HG03378 (cell line): ENCODE measurements at regions not wholly inside any gene's neighbourhood (a gene's known extent, or its start where the extent isn't known, plus 50 kb on each side); places are given as distances from the start of the nearest gene placed in this dataset.

Source experiments
- ATAC-seq: cut with Tn5 transposase; IDR thresholded peaks from one replicate; pipeline ENCODE4 v1.9.1; 2021; ENCODE audit warnings: mild to moderate bottlenecking, moderate library complexity; ENCODE audit not compliant: unreplicated experiment

DNA sequence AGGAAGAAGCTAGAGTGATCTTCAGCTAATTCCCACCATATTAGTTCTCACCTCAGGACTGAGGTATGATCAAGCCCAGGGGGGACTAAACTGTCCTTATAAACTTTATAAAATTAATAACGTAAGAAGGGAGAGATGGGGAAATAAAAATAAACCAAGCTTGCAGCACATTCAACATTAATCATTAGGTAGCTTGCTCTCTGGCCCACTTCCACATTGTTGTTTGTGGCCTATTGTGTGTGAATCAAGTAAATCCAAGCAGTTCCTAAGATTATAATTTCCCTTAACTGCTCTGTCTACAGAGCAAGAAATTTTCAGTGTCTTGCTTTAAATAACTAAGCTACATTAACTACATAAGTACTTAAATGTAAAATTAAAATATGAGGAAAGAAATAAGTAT lies 131.3 kb upstream of the ABCA1 start:
- no peak for ATAC-seq

DNA sequence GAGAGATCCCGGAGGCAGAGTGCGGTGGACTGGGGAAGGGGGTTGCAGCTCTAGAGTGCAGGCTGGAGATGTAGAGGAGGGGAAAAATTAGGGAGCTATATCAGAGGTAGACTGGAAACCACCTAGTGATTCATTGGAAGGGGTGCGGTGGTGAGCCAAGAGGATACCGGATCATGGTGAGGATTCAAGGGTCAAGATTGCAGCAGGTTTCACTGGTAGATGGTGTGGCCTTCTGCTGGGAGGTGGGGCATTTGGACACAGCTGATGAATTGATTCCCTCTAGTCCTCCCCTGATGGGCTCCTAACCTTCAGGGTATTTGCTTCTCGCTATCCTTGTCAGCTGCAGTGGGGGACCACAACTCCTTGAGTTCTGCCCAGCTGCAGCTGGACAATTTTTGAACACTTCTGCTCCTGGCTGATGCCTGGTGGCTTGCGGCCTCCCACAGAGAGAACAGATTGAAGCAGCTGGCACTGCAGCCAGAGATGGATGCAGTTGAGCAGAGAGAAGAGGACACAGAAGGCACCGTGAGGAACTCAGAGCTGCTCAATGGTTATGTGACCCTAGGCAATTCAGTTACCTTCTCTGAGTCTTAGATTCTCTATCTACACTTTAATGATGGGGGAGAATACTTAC lies 134.4 kb upstream of the ABCA1 start:
- ATAC-seq: no peak

DNA sequence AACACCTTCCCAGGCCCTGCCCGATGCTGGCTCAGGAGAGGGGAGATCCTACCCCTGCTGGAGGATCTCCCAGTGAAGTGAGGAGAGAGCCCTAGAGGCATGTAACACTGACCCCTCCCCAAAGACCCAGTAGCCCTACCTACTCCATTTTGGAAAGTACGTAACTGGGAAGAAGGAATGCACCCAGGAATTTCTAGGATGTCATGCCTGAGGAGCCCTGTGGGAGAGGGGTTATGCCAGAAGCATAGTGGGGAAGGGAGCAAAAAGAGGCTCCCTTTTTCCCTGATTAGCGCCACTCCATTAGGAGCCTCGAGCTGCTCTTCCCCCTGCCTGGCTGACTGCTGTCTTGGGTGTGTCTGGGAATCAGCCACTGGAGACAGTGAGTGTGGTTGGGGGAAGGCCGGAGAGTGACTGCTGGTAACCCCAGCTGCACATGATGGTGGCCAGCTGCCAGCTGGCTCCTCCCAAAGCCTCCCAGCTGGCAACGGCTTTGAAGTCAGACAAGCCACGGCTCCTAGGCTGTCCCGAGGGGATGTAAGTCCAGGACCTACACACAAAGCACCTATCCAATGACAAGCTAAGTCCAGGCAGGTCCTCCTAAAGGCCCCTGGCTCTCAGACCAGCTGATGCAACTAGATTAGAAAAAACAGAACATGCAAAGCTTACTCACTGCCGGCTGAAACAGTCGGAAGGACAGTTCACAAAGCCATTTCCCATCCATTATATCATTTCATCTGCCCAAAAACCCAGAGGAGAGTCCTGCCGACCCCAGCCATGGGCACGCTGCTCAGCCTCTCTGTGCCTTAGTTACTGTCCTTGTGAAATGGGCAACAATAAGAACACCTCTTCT lies 136.5 kb upstream of the ABCA1 start:
- ATAC-seq: no peak

DNA sequence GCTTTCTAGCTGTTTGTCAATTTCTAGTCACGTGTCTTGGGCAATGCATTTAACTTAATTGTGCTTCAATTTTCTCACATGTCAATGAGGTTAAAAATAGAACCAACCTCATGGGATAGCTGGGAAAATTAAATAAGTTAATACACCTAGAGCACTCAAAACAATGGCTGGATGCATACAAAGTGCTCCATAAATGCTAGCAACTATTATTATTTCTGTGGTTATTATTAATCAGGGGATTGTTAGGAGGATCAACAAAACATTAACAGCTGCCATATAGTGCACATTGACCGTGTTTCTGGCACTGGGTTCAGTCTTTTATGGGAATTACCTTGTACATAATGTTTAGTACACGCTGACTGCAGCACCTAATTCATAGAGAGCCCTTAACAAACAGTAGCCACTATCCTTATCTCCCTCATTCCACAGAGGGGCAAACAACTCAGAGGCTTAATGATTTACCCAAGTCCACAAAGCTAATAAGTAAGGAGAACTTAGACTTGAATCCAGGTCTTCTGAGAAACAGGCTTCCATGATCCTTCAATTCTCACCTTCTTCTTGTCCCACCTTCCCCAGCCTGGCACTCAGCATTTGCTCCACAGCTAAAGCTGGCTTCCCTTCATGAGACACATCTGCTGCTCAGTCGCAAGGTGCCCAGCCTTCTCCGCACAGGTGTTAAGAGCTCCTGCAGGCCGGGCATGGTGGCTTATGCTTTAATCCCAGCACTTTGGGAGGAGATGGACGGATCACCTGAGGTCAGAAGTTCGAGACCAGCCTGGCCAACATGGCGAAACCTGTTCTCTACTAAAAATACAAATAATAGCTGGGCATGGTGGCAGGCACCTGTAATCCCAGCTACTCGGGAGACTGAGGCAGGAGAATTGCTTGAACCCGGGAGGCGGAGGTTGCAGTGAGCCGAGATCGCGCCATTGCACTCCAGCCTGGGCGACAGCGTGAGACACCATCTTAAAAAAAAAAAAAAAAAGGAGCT lies 137.4 kb upstream of the ABCA1 start:
- no peak for ATAC-seq

DNA sequence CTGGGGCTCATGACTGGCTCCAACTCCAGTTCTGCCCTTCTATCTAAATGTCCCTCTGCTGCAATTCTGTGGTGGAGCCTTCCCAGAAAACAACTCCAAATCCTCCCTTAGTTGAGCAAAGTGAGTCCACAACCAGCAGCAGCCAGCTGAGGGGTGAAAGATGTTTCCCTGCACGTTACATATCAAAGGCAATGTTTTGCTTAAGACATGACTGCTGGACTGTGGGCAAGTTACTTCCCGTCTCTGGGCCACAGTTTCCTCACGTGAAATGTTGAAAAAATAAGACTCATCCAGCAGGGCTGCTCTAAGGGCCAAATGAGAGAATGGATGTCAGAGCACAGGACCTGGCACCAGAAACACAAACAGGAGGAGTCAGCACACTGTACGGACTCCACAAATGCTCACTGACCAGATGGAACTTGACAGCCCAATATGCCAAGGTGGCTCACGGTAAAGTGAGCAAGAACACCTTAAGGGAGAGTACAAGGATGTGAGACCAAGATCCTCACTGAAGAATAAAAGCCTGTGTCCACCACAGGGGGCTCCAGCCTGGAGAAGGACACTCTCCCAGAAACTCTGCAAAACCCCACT lies 138.4 kb upstream of the ABCA1 start:
- ATAC-seq: no peak

DNA sequence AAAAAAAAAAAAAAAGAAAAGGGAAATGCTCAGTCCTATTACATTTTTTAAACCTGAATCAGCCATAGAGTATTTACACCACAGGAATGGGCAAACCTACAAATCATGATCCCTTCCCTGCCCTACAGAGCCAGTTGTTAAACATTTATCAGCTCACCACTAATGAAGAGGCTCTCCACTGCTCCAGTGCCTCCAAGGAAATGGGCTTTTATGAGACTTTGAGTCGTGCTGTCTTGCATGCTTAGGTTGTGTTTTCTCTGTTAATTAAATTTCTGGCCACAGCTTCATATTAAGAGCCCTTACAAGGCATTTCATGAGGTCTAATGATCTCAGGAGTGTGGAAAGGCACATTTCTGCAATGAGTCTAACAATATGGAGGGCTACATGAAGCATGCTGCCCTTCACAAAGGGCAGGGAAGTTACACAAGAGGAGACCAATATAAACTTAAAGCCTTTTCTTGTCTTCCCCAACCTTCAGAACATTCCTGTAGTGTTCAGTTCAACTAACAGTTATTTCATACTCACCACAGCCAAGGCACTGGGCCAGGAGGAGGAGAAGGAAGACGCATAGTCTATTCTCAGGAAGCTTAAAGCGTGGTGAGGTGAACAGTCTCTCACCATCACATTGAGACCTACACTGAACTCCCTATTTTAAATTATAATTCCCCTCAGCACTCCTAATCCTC lies 140.1 kb upstream of the ABCA1 start:
- ATAC-seq: no peak

DNA sequence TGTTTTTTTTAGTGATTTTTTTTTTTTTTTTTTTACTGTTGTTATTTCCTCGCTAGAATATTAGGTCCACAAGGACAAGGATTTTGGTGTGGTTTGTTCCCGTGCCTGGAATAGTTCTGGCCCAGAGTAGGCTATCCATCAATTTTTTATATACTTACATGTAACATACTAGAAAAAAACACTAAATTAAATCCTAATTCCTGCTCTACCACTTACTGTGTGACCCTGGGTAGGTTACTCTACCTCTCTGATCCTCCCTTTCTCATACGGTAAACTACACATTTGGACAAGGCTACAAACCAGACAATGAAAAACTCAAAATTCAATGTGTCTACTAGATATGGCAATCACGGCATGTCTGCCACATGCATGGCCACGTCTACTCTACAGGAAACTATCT lies 141.3 kb upstream of the ABCA1 start:
- ATAC-seq: no peak

DNA sequence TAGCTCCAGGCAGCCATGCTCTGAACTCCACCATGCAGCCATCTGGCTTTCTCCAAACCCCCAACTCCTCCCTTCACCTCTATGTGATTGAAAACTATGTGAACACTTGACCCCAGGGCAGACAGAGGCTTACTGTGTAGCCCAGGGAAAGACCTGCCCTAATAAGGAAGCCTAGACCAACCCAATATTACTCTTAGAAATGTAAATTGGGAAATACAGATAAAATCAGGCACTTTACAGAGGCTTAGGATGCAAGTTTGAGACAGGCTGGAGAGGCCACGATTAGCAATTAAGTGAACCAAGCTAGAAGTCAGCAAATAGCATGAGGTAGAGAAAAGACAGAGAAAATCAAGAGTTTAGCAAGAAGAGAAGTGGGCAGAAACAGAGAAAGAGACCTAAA lies 141.7 kb upstream of the ABCA1 start:
- no peak for ATAC-seq

DNA sequence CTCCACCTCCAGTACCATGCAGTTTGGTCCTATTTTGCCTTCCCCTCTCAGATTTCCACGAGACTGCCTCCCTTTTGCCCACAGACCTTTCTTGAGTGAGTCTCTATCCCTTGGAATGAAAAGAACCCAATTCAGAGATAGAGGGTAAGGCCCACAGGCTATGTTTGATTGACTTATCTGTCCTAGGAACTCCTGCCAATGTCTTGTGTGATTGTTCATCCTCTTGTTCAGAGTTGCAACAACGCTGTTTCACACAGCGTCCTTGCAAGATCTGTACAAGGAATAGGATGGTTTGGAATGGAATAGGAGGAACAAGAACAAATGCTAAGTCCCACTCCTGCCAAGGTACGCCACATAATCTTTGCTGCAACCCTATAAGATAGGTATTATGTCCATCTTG lies 142.2 kb upstream of the ABCA1 start:
- no peak for ATAC-seq

DNA sequence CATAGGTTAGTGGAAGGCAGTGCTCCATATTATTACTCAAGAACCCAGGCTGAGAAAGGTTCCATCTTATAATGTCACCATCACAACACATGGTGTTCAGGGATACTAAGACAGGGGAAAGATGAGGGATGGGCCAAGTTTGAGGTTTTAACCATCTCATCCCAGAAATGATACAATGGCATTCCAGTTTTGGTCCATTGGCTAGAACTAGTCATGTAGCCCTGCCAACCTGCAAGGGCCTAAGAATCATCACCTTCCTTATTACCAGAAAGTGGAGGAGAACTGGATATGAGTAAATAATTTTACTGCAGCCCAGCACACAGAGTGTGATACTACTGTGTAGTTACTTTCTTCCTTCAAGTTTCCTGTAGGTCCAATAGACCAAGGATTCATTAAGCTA lies 144.5 kb upstream of the ABCA1 start:
- no peak for ATAC-seq

DNA sequence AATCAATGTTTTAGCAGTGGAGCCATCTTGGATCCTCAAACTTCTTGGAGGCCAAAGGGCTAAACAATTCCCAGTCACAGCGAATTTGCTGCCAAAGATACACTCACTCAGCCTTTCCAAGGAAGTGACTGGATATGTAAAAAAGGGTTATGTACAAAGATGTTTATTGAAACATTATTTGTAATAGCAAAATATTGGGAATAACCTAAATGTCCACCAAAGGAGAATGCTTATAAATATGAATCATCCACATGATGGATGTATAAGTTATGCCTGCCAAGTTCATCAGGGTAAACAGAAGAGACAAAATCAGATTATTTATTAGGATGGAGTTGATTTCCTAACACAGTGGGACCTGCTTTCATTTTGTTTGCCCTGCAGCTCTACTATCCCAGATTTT lies 145.2 kb upstream of the ABCA1 start:
- no peak for ATAC-seq

DNA sequence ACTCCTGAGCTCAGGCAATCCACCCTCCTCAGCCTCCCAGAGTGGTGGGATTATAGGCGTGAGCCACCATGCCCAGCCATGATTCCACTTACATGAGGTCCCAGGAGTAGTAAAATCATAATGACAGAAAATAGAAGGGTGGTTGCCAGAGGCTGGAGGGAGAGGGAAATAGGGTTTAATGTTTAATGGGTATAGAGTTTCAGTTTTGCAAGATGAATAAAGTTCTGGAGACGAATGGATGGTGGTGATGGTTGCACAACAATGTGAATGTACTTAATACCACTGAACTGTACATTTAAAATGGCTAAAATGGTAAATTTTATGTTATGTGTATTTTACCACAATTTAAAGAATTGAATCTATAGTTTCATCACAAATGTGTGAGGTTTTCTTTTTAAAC lies 146.5 kb upstream of the ABCA1 start:
- no peak for ATAC-seq

DNA sequence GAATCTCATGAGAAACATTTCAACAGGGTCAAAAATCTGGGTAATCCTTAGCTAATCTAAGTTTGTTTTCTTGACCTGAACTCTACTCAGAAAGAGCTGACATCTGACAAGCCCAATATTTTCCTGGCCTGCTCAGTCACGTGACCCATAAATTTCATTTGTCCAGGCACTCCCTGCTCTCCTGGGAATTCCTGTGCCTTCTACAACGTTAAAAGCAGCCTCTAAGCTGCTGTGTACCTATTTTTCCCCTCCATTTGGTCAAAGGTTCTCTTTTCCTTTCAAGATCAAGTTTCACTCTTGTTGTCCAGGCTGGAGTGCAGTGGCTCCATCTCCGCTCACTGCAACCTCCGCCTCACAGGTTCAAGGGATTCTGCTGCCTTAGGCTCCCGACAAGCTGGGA lies 148.8 kb upstream of the ABCA1 start:
- ATAC-seq: no peak

DNA sequence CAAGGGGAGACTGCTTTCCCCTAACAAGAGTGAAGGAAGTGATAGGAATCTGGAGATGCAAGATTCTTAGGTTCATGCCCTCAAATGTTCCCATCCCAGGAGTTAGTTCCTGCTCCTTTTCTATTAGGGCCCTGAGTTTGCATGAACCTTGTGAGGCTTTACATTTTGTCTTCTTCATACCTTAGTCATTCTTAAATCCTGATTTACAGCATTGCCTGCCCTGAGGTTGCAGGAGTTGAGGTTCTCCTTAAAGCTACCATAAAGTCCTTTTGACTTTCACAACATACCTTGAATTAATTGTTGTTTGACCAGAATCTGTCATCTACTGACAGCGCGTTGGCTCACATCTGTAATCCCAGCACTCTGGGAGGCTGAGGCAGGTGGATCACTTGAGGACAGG lies 151.5 kb upstream of the ABCA1 start:
- ATAC-seq: no peak

DNA sequence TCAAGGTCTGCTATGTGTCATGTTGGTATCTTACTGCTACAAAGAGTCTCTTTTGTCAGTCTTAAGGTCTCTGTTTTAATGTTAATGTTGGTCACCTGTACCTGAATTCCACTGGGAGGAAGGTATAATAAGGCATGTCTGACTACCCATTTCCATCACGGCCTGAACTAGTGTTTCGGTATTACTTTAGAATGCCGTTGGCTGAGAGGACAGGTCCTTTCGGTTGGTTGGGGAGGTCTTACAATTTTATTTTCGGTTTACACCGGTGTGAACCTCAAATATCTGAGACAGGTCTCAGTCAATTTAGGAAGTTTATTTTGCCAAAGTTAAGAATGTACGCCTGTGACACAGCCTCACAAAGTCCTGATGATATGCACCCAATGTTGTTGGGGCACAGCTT lies 154.9 kb upstream of the ABCA1 start:
- no peak for ATAC-seq

DNA sequence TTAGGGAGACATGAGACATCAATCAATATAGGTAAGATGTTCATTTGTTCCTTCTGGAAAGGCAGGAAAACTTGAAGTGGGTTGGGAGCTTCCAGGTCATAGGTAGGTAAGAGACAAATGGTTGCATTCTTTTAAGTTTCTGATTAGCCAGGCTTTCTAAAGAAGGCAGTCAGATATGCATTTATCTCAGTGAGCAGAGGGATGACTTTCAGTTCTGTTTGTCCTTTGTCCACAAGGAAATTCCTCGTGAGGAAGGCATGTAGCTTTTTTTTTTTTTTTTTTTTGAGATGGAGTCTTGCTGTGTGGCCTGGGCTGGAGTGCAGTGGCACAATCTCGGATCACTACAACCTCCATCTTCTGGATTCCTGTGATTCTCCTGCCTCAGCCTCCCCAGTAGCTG lies 155.3 kb upstream of the ABCA1 start:
- ATAC-seq: no peak

DNA sequence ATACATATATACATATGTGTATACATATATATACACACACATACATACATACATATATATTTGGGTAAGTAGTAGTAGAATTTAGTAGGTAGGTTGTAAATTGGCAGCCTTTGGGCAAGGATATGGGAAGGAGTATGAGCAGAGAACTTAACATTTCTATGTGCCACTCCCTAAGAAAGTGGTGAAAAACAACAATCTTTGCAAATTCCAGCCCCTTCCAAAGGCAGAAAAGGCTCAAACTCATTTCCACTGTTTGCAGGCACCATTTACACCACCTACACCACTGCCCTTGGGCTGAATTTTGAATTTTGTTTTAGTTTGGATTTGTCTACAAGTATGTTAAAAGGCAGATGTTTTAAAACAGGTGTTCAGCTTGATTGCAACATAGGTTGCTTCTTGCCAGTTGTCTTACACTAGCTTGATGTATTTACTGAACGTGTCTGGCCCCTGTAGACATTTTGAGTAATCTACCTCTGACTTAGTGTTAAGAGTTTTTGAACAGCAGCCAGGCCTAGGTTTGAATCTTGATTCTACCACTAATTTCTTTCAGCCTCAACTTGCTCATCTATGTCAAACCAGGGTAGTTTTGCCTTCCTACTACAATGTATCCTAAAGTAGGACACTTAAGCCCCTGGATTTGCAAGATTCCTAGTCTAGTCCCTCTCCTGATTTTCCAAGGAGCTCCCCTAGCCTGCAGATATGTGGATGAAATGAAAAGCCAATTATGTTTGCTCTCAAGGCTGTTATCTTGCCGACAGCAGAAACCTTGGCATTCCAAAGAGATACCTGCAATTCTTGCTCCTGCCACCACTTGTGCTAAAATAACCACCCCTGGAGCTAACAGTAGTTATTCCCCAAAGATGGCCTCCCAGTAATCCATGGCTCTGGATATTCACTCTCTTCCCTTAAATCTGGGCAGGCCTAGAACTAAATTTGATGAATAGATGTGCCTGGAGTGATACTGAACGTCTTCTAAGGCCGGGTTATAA lies 156.2 kb upstream of the SLC44A1 start:
- ATAC-seq: no peak

DNA sequence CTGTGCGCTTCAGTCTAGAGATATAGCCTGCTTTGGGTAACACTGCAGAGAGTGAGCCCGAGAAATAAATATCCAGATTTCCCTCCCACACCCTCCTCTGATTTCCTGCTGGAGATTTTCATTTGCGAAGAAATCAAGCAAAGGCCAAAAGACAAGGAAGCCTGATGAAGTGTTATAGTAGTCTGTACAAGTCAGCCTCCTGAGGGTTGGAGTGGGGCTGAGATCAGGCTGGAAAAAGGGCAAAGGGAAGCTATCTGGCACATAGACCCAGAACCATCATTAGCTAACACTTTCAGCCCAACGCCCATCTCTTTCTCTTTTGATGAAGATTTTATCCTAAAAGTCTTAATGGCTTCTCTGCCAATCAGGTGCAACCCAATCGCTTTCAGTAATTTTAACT lies 154.6 kb upstream of the SLC44A1 start:
- ATAC-seq: no peak

DNA sequence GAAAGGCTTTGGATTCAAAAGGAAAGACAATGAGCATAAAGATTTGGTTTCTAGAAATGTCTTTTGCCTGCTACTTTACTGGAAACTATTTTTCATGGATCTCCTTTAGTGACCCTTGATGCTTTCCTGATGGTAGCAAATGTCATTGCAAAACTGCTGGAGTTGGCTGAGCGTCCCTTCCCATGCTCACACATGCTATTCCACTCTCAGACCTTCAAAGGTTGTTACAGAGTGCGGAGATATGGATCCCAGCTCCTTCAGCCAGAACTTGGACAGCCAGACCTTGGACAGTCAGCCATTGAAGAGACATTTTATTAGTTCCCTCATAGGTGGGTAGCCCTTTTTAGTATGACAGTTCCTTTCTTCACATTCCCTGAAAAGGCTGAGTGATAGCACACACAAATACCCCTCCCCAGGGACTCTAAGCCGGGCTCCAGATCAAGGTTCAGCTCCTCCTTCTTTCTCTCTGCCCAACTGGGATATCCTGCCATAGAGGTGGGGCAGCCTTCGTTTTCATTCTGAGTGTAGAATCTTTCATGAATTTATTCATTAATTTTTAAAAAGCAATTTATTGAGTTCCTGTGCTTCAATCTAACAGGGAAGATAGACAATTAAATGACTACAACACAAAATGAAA lies 153.3 kb upstream of the SLC44A1 start:
- no peak for ATAC-seq
